OCI-M2 (cell line): ENCODE measurements at regions not wholly inside any gene's neighbourhood (a gene's known extent, or its start where the extent isn't known, plus 50 kb on each side); places are given as distances from the start of the nearest gene placed in this dataset.
"Not testable (repeated sequence)": the region's sequence is repeated elsewhere in the genome, so short reads cannot be mapped to it uniquely, and the experiment has no call there.

Experiments used
- DNase-seq: peaks from one replicate; lab custom pipeline; 2025; ENCODE audit not compliant: unreplicated experiment; lab: John Stamatoyannopoulos, UW

DNA sequence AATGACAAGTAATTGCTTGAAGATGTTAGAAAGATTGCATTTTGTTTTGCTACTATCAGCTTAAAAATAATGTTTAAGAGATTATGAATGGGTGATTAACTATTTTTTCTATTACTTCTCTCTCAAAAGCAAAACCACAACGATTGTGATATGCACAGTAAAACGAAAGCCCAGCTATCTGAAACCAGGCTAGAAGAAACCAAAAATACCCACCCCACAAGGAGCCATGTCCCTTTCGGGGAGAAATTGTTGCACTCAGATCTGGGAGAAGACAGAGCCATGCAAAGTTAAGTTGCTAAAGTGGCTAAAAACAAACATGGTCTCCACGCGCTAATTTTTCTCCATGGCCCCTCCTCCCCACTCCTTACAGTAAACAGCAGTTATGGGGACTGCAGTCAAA is 173.6 kb downstream of the RPS24 start:
- DNase-seq, result no peak

GRCh38 chr10:78207776-78208175 is 174.1 kb downstream of the RPS24 start:
- no peak for DNase-seq

DNA sequence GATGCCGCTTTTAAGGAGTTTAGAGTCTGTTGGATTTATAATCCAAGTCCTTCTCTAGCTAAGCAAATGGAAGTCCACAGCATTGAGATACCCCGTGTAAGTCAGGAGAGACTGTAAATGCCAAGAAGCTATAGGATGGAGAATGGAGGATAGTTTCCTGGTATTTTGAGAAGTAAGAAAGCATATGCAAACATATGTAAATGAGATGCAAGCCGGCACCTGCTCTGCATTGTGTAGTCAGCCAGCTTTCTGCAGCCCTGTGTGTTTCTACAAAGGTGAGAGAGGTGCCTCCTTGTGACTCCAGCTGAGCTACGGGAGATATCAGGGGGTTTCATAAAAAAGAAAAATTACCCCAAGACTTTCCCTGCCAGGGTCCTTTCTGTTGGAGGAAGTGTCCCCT is 176.3 kb downstream of the RPS24 start:
- no peak for DNase-seq

DNA sequence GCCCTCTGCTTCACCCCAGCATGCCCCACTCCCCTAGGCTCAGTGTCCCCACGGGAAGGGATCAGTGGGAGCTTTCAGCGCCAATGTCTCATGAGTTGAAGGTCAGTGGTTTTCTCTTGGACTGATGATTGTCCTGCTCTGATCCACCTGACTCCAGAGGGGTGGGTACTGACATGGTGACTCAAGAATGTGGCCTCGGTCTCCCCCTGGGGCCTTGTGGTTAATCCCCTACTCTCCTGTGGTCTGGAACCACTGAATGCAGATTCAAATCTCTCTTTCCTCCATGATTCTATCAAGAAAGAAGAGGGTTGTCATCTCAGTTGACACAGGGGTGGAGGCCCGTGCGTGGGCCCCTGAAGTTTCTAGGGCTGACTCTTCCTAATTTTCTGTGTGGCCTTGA is 176.9 kb downstream of the RPS24 start:
- no peak for DNase-seq

DNA sequence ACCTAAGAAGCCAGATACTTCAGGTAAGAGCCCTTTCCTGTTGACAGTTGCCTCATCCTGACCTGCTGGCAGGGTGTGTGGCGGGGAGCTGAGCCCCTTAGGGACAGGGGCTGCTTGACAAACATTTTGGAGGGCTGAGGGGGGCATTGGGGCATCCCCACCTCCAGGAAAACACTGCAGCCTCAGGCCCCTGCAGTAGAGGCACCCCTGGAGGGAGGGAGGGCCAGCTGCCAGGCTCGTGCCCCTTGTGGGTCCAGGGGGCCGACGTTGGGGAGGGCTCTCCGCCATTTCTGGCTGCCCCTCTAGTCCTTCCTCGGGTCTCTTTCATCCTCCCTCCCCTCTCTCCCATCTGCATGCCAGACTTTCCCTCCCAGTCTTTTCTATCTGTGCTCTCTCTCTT is 177.3 kb downstream of the RPS24 start:
- DNase-seq, result no peak

DNA sequence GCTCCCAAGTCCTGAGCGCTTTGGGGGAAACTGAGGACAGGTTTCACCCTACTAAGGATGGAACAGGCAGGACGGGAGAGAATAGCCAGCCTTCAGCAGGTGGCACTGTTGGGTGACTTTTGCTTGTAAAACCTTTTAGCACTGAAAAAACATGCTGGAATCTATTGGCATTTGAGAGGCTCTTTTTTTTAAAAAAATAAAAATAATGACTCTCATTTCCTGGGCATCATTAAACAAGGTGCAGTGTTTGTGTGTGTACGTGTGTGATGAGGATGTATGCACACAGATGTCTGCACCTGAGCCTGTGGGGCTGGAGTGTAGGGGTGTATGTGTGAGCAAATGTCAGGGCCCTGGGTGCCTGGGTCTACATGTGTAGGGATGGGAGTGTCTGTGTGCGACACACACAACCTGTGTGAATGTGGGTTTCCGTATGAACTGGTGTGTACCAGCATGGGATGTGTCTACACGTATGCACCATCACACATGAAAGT is 177.9 kb downstream of the RPS24 start:
- no peak for DNase-seq

- DNase-seq, result no peak
These were observed 178.6 kb downstream of the RPS24 start for GRCh38 chr10:78212060-78212785.

- DNase-seq, result no peak
These were observed 179.1 kb downstream of the RPS24 start for GRCh38 chr10:78212786-78213175.

GRCh38 chr10:78214955-78215354 is 181.3 kb downstream of the RPS24 start:
- no peak for DNase-seq

- DNase-seq, result no peak
These were observed 182.0 kb downstream of the RPS24 start for GRCh38 chr10:78215645-78216044.

GRCh38 chr10:78217336-78217735 is 183.7 kb downstream of the RPS24 start:
- DNase-seq, result no peak

DNA sequence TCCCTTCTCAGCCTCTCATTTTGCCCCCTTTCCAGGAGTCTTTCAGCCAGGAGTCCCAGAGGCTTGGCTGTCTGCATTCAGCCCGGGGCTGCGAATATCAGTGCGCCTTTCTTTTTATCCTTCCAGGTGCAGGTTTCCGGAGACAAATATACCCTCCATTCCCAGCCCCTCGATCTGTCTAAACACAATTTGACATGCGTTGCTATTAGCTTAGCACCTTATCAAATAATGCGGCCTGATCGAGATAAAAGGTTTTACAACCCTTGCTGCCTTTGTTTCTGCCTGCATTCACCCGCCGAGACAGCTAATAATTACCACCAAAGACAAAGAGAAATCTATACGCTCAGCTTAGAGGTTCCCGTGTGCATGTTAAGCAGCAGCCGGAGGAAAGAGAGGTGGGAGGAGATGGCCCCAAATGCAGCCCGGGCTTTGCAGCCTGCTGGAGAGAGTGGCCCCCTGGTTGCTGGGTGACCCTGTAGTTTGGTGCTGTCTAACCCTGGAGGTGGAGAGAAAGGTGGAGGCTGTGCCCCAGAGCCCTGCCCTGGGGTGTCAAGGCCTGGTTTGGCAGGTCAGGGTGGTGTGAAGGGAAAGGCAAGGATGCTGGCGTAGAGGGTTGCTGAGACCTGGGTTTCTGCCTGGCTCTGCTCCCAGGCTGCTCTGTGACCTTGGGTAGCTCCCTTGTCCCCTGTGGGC is 185.3 kb downstream of the RPS24 start:
- DNase-seq, result no peak

DNA sequence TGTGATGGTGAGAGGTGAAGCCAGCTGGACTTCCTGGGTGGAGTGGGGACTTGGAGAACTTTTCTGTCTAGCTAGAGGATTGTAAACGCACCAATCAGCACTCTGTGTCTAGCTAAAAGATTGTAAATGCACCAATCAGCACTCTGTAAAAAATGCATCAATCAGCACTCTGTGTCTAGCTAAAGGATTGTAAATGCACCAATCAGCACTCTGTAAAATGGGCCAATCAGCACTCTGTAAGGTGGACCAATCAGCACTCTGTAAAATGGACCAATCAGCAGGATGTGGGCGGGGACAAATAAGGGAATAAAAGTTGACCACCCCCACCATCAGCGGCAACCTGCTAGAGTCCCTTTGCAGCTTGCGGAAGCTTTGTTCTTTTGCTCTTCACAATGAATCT is 185.9 kb downstream of the RPS24 start:
- not testable (repeated sequence) for DNase-seq

GRCh38 chr10:78220781-78221180 is 187.1 kb downstream of the RPS24 start:
- DNase-seq, result no peak

DNA sequence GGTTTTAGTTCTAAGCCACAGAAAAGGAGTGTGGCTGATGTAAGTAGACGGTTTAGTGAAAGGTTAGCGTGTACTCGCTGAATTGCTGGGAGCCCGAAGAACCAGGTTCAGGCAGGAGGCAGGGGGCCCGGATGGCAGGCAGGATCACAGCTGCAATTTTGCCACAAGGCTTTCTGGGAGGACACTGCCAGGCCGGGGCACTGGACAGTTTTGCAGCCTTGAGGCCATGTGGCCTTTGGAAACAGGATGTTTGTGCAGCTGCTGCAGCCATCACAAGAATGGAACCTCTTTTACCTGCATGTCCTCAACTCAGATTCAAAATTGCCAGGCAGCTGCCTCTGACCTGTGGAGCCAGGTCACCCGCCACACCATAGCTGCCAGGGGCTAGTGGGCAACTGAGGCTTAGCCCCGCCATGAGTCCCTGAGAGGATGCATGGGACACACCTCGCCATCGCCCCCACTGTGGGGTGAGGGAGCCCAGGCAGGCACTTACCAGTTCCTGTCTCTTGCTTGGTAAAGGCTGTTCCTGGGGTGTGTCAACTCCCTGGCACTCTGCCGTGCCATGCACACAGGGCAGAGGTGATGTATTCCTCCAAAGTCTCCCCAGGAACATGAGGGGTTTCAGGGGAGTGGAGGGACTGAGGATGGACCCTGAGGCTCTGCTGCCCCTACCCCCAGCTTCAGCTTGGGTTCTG is 188.6 kb downstream of the RPS24 start:
- no peak for DNase-seq

DNA sequence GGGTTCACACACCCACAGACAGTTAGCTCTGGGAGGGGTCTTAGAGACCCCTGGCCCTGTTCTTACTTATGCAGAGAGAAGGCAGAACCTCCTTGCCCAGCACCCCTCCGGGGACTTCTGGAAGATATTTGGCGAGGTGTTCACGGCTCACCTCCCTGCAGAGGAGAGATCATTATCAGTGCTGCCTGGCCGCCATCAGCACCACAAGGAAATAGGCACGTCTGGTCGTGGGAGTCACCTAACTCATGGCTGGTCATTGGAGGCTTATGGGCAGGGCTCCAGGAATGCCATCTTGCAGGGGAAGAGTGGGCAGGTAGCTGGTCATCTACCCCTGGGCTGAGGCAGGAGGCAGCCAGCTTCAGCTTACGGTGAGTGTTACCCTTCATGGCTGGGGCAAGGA is 189.4 kb downstream of the RPS24 start:
- no peak for DNase-seq

DNA sequence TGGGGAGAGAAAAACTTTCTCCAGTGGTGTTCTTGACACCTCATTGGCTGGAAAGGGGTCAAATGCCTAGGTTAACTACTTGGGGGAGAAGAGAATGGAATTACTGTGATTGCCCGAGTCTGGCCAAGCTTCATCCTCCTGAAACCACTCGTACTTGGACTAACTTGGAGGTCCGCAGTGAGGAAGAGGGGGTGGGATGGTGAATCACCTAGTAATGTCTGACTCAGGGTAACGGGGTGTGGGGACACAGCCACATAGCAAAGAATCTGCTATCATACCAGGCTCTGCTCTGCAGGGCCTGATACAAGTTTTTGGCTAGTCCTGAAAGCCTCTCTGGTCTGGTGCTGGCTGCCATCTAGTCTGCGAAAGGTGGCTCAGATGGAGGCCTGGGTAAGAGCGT is 190.9 kb downstream of the RPS24 start:
- no peak for DNase-seq

GRCh38 chr10:78225594-78225993 is 191.9 kb downstream of the RPS24 start:
- no peak for DNase-seq

GRCh38 chr10:78229489-78229888 is 195.8 kb downstream of the RPS24 start:
- DNase-seq, result no peak

GRCh38 chr10:78229950-78230675 is 196.4 kb downstream of the RPS24 start:
- DNase-seq, result no peak

DNA sequence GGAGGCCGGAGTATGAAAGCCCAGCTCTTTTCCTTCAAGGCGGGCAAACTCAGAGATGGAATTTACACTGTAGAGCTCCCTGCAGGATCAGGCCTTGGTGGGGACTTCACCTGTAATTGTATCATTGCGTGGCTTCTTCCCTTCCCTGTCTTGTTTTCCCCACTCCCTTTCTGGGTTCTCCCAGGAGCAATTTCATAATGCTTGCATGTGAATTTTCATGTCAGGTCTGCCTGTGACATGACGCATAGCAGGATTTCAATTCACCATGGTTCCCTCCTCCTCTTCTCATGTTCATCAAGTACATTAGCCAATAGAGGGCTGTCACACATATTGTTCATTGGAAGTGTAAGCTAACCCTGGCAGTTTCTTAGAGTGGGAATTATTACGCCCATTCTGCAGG is 197.7 kb downstream of the RPS24 start:
- no peak for DNase-seq
